C4-2B (cell line): ENCODE measurements at regions not wholly inside any gene's neighbourhood (a gene's known extent, or its start where the extent isn't known, plus 50 kb on each side); places are given as distances from the start of the nearest gene placed in this dataset.

ENCODE experiments used
- ZFX ChIP-seq: fragments of 450-650 bp; IDR thresholded peaks from 2 replicates; pipeline ENCODE4 v1.6.1; 2017
- TF ChIP-seq, protein P1 (sequence below): fragments of 450-650 bp; conservative IDR thresholded peaks from 2 replicates; pipeline ENCODE4 v1.5.1; 2017; ENCODE audit warnings: mild to moderate bottlenecking

DNA sequence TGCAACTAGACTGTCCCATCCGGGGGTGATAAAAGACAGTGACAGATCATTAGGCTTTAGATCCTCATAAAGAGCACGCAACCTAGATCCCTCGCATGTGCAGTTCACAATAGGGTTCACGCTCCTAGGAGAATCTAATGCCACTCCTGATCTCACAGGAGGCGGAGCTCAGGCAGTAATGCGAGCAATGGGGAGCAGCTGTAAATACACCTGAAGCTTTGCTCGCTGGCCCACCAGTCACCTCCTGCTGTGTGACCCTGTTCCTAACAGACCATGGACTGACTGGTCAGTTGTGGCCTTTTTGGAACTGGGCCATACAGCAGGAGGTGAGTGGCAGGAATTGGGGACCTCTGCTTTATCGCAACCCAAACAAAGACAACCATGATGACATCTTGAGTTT, 173.2 kb downstream of the DLEU7 start:
- TF ChIP-seq, protein P1, sequence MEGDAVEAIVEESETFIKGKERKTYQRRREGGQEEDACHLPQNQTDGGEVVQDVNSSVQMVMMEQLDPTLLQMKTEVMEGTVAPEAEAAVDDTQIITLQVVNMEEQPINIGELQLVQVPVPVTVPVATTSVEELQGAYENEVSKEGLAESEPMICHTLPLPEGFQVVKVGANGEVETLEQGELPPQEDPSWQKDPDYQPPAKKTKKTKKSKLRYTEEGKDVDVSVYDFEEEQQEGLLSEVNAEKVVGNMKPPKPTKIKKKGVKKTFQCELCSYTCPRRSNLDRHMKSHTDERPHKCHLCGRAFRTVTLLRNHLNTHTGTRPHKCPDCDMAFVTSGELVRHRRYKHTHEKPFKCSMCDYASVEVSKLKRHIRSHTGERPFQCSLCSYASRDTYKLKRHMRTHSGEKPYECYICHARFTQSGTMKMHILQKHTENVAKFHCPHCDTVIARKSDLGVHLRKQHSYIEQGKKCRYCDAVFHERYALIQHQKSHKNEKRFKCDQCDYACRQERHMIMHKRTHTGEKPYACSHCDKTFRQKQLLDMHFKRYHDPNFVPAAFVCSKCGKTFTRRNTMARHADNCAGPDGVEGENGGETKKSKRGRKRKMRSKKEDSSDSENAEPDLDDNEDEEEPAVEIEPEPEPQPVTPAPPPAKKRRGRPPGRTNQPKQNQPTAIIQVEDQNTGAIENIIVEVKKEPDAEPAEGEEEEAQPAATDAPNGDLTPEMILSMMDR, result no peak
- no peak for TF ChIP-seq ZFX
